PC-9 (cell line): ENCODE measurements at regions not wholly inside any gene's neighbourhood (a gene's known extent, or its start where the extent isn't known, plus 50 kb on each side); places are given as distances from the start of the nearest gene placed in this dataset.

ENCODE experiments used
- EZH2 ChIP-seq: fragments of 200-600 bp; sonication (generic); IDR thresholded peaks from 2 replicates; pipeline ENCODE4 v1.8.0; 2017; ENCODE audit warnings: antibody characterized with exemption, low read depth
- TF ChIP-seq, protein P1 (sequence below): fragments of 200-600 bp; sonication (generic); conservative IDR thresholded peaks from 2 replicates; pipeline ENCODE4 v1.6.1; 2017; ENCODE audit warnings: mixed run types, antibody characterized with exemption, mild to moderate bottlenecking, moderate library complexity

DNA sequence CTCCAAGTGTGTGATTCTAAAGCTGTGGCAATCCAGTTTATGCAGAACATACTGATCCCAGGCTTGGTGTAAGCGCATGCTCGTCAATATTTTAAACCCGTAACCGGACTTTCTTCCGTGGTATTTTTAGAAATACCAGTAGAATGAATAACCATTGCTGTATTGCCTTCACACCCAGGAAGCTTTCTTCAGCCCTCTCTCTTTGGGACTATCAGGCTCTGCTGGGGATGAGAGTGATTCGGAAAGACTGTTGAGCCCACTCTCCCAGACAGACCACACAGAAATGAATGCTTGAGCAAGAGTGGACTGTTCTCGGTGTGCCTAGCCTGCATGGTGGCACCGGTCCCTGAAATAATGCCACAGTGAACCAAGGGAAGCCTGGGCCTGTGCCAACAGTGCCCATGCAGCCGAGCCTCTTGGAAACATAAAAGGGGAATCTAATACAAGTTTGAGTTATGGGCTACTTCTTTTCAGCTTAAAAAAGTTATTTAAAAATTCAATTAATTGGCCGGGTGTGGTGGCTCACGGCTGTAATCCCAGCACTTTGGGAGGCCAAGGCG, 89.9 kb upstream of the ELAC2 start:
- TF ChIP-seq, protein P1, sequence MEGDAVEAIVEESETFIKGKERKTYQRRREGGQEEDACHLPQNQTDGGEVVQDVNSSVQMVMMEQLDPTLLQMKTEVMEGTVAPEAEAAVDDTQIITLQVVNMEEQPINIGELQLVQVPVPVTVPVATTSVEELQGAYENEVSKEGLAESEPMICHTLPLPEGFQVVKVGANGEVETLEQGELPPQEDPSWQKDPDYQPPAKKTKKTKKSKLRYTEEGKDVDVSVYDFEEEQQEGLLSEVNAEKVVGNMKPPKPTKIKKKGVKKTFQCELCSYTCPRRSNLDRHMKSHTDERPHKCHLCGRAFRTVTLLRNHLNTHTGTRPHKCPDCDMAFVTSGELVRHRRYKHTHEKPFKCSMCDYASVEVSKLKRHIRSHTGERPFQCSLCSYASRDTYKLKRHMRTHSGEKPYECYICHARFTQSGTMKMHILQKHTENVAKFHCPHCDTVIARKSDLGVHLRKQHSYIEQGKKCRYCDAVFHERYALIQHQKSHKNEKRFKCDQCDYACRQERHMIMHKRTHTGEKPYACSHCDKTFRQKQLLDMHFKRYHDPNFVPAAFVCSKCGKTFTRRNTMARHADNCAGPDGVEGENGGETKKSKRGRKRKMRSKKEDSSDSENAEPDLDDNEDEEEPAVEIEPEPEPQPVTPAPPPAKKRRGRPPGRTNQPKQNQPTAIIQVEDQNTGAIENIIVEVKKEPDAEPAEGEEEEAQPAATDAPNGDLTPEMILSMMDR = no peak
- TF ChIP-seq EZH2 = no peak
